ENCODE measurements at regions not wholly inside any gene's neighbourhood (a gene's known extent, or its start where the extent isn't known, plus 50 kb on each side); places are given as distances from the start of the nearest gene placed in this dataset.

GRCh38 chr4:147307896-147308674 lies 172.8 kb upstream of the EDNRA start:
- Histone ChIP-seq H3K23me2 (ENCODE audit: low read depth, low read length) (no peaks in the 10 kb centered on the region), H3K79me2 (ENCODE audit: control insufficient read depth in 1 of 2, insufficient read depth in 2 of 2, low read length in 2 of 2) (no peaks in the 10 kb centered on the region), H2BK20ac (ENCODE audit: low read length) (no peak overlapping the region), H3K79me1 (ENCODE audit: low read depth, low read length) (no peaks in the 10 kb centered on the region), H2AFZ (ENCODE audit: low read length) (0 out of 2 replicates have a peak overlapping the region, but pooled peaks have one; percentile 55), H3K23ac (ENCODE audit: insufficient read length) (no peak overlapping the region), H2BK5ac (ENCODE audit: low read depth, low read length) (no peak overlapping the region), H4K20me1 (replicated peaks in 1 of 2; ENCODE audit: control insufficient read depth in 1 of 2, insufficient read depth in 2 of 2, low read length in 2 of 2) (no peaks in the 10 kb centered on the region), H2BK15ac (ENCODE audit: low read length) (no peak overlapping the region), H3K9ac (replicated peaks in 1 of 4; ENCODE audit: extremely low read depth in 1 of 4, low read depth in 3 of 4, low read length in 3 of 4) (no peak overlapping the region), H3K4me2 (ENCODE audit: insufficient read depth in 1 of 2, low read depth in 2 of 2, low read length in 2 of 2) (no peak overlapping the region), H3K9me3 (ENCODE audit: insufficient read depth in 2 of 2, low read depth in 1 of 2, low read length in 1 of 2) (no peaks in the 10 kb centered on the region), H3K4me1 (replicated peaks in 1 of 4; ENCODE audit: control insufficient read depth in 3 of 4, insufficient read depth in 4 of 4, low read length in 3 of 4) (no peaks in the 10 kb centered on the region), H4K8ac (ENCODE audit: extremely low read depth, insufficient read depth, low read length) (no peak overlapping the region), H3K4me3 (ENCODE audit: extremely low read depth in 1 of 4, insufficient read depth in 2 of 4, low read depth in 3 of 4, low read length in 4 of 4) (no peak overlapping the region), H4K5ac (ENCODE audit: insufficient read length, low read depth, low read length) (no peak overlapping the region), H2BK120ac (replicated peaks; ENCODE audit: low read depth, low read length) (no peak overlapping the region), H3K4ac (replicated peaks; ENCODE audit: insufficient read length, low read depth, low read length) (no peak overlapping the region), H3K36me3 (ENCODE audit: control insufficient read depth in 2 of 4, insufficient read depth in 4 of 4, low read length in 3 of 4) (no peaks in the 10 kb centered on the region), H2AK5ac (ENCODE audit: low read depth, low read length) (no peak overlapping the region), H3K18ac (ENCODE audit: extremely low read depth, low read length) (no peak overlapping the region), H2BK12ac (ENCODE audit: low read depth, low read length) (no peak overlapping the region), H3K56ac (replicated peaks; ENCODE audit: insufficient read length, low read depth, low read length) (no peak overlapping the region), H3K27ac (ENCODE audit: low read depth, low read length) (no peak overlapping the region), H4K91ac (replicated peaks; ENCODE audit: insufficient read length, low read length) (no peak overlapping the region), H3K14ac (ENCODE audit: insufficient read length) (no peak overlapping the region), H3K27me3 (replicated peaks in 1 of 4; ENCODE audit: control insufficient read depth in 3 of 4, extremely low read depth in 1 of 4, insufficient read depth in 3 of 4, low read length in 3 of 4) (no peaks in the 10 kb centered on the region)
- FAIRE-seq, result no peak
- no peak for TF ChIP-seq YY1 (IDR thresholded peaks at IDR 0.05; ENCODE audit: low read depth, low read length)
- TF ChIP-seq CHD1 (IDR thresholded peaks at IDR 0.05; ENCODE audit: low read depth, low read length), result no peak
- no peak for TF ChIP-seq PHF8 (conservative IDR thresholded peaks at IDR 0.05; ENCODE audit: low read depth, low read length)
- TF ChIP-seq TBP (IDR thresholded peaks at IDR 0.05; ENCODE audit: low read depth, low read length), result no peak
- TF ChIP-seq SIRT6 (IDR thresholded peaks at IDR 0.05; ENCODE audit: low read length), result no peak
- no peak for TF ChIP-seq TEAD4 (IDR thresholded peaks at IDR 0.05; ENCODE audit: low read depth, low read length)
- no peak for TF ChIP-seq EGR1 (IDR thresholded peaks at IDR 0.05; ENCODE audit: borderline replicate concordance, low read depth, low read length)
- POLR2A ChIA-PET (ENCODE audit: partially characterized antibody), result no interaction called here
- no peak for DNase-seq (ENCODE audit: low read depth in 1 of 2, low spot score in 2 of 2)
- CTCF ChIA-PET (ENCODE audit: partially characterized antibody), result interaction anchor here (0.8 to 1.7 kb wide), 3 partner anchors 10 to 281 kb away, joined by 3 to 5 read pairs (median 4); no protein-coding TSS in a partner anchor
- 86% methylated on average over 5 of the region's 5 CpGs; no CpG with 5 or more reads in 1 of the 2 experiments for WGBS, 2 experiments (ENCODE audit: extremely low coverage in 1 of 2, insufficient coverage in 1 of 2, insufficient read length in 1 of 2, insufficient replicate concordance in 2 of 2, low coverage in 1 of 2, low lambda C conversion rate in 2 of 2, missing lambda C conversion rate in 1 of 2)
